ENCODE measurements at regions not wholly inside any gene's neighbourhood (a gene's known extent, or its start where the extent isn't known, plus 50 kb on each side); places are given as distances from the start of the nearest gene placed in this dataset.
A peak's percentile ranks its signal among the peaks of the same experiment; 100 is the strongest.
"Not testable (repeated sequence)": the region's sequence is repeated elsewhere in the genome, so short reads cannot be mapped to it uniquely, and the experiment has no call there.

DNA sequence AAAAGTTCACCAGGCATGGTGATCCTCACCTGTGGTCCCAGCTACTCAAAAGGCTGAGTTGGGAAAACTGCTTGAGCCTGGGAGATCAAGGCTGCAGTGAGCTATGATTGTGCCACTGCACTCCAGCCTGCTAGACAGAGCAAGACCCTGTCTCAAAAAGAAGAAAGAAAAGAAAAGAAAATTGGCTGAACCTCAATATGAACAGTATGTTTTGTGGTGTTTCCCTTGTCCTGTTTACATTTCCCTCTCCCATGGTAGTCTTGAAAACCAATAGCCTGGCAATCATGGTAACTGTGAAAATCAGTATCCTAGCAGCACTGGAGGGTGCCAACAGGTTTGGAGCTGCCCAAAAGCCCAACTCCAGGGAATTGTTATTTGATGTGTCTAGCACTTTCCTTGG lies 174.1 kb upstream of the NR4A3 start:
- no peak for DNase-seq (ENCODE audit: low read depth)
- Histone ChIP-seq H3K4me3 (ENCODE audit: low read depth, low read length) (no peak overlapping the region), H3K36me3 (ENCODE audit: control insufficient read depth, insufficient read depth, low read length) (no peaks in the 10 kb centered on the region), H3K27me3 (ENCODE audit: control insufficient read depth, insufficient read depth, low read length) (no peaks in the 10 kb centered on the region)
- peak; percentile 32 for FAIRE-seq
- TF ChIP-seq, protein P1, sequence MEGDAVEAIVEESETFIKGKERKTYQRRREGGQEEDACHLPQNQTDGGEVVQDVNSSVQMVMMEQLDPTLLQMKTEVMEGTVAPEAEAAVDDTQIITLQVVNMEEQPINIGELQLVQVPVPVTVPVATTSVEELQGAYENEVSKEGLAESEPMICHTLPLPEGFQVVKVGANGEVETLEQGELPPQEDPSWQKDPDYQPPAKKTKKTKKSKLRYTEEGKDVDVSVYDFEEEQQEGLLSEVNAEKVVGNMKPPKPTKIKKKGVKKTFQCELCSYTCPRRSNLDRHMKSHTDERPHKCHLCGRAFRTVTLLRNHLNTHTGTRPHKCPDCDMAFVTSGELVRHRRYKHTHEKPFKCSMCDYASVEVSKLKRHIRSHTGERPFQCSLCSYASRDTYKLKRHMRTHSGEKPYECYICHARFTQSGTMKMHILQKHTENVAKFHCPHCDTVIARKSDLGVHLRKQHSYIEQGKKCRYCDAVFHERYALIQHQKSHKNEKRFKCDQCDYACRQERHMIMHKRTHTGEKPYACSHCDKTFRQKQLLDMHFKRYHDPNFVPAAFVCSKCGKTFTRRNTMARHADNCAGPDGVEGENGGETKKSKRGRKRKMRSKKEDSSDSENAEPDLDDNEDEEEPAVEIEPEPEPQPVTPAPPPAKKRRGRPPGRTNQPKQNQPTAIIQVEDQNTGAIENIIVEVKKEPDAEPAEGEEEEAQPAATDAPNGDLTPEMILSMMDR (IDR thresholded peaks at IDR 0.05; ENCODE audit: insufficient read depth, low read length, severe bottlenecking): no peak

DNA sequence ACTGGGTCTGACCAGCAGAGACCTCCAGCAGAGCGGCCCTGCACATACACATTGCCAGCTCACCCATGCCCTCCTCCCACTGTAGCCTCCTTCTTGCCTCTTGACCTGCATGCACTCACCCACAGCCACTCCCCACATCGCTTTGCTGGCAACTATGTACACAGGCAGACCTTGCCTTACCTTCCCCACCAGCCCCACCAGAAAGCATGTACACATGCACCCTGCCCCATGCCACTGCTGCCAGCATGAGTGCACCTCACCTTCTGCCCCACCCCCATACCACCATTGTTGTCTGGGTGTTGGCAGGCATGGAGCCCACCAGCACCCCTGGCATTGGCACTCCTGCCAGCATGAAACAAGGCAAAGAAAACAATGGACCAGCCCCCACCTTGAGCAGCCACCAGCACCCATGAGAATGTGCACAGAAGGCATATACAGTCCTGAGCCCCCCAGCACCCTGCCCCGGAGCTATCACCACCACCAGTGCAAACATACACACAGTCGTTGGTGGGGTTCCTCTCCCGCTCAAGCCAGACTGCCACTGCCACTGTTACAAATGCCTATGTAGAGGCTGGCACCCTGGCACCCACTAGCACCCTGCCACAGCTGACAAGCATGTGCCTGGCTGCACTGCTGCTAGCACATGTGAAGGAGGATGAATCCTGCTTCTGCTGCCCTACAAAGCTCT lies 171.4 kb upstream of the NR4A3 start:
- FAIRE-seq (no peak), DNase-seq (ENCODE audit: low read depth) (no peak)
- Histone ChIP-seq H3K27me3 (ENCODE audit: control insufficient read depth, insufficient read depth, low read length) (no peaks in the 10 kb centered on the region), H3K4me3 (ENCODE audit: low read depth, low read length) (no peak overlapping the region), H3K36me3 (ENCODE audit: control insufficient read depth, insufficient read depth, low read length) (no peaks in the 10 kb centered on the region)
- TF ChIP-seq, protein P1 (IDR thresholded peaks at IDR 0.05; ENCODE audit: insufficient read depth, low read length, severe bottlenecking): no peak

DNA sequence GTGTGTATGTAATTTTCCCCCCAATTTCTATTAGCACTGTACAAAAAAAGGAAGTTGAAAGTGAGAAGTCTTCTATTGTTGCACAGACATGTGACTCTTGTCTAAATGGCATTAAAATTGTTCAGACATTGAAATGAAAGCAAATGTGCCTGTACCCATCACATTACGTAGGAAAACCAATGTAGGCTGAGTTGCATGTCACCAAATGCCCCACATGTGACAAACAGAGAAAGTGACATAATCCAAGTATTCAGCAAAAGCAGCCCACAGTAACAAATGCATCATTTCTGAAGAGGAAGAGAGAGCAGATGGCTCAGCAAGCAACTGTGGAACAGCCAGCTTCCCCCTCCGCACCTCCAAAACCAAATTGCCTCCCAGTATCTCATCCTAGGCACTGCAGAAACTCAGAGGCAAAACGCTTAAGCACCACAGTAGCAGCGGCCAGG lies 161.5 kb upstream of the NR4A3 start:
- DNase-seq (ENCODE audit: low read depth): no peak
- FAIRE-seq: no peak
- TF ChIP-seq, protein P1 (IDR thresholded peaks at IDR 0.05; ENCODE audit: insufficient read depth, low read length, severe bottlenecking): no peak
- H3K36me3 ChIP-seq (ENCODE audit: control insufficient read depth, insufficient read depth, low read length): no peaks in the 10 kb centered on the region
- H3K27me3 ChIP-seq (ENCODE audit: control insufficient read depth, insufficient read depth, low read length): no peaks in the 10 kb centered on the region
- H3K4me3 ChIP-seq (ENCODE audit: low read depth, low read length): no peak overlapping the region

DNA sequence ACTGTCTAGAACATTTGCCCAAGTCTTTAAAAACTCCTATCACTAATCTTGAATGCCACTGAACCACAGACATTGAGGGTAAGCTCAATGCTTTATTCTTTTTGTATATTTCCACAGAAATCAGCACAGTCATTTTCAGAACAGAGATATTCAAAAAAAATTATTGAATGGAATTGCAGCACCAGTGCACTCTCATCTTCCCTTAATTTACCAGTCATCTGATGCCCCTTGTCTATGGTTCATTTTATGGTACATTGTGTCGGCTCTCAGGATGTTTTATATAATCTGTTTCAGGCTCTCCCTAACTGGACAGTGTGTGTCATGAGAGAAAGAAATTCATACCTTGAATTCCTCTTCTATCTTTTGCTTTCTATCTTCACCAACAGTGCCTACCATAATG lies 158.4 kb upstream of the NR4A3 start:
- TF ChIP-seq, protein P1 (IDR thresholded peaks at IDR 0.05; ENCODE audit: insufficient read depth, low read length, severe bottlenecking): no peak
- Histone ChIP-seq H3K36me3 (ENCODE audit: control insufficient read depth, insufficient read depth, low read length) (no peaks in the 10 kb centered on the region), H3K27me3 (ENCODE audit: control insufficient read depth, insufficient read depth, low read length) (no peaks in the 10 kb centered on the region), H3K4me3 (ENCODE audit: low read depth, low read length) (no peak overlapping the region)
- FAIRE-seq (no peak), DNase-seq (ENCODE audit: low read depth) (no peak)

DNA sequence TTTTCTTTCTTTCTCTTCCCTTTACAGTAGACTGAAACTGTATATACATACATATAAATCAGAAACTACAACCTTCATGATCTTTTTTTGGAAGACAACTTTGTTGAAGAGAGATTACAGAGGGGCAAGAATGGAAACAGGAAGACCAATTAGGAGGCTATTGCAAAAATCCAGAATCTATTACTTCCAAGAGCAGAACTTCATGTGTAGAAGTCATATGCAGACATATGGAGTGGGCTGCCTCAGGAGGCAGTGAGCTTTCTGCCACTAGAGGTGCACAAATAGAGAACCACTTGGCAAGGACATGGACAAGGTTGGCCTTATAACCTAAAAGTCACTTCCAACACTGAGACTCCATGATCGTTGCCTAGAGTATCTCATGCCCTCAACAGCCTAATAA lies 157.8 kb upstream of the NR4A3 start:
- H3K27me3 ChIP-seq (ENCODE audit: control insufficient read depth, insufficient read depth, low read length): no peaks in the 10 kb centered on the region
- DNase-seq (ENCODE audit: low read depth) (no peak), FAIRE-seq (no peak)
- H3K4me3 ChIP-seq (ENCODE audit: low read depth, low read length): no peak overlapping the region
- H3K36me3 ChIP-seq (ENCODE audit: control insufficient read depth, insufficient read depth, low read length): no peaks in the 10 kb centered on the region
- TF ChIP-seq, protein P1 (IDR thresholded peaks at IDR 0.05; ENCODE audit: insufficient read depth, low read length, severe bottlenecking): no peak

DNA sequence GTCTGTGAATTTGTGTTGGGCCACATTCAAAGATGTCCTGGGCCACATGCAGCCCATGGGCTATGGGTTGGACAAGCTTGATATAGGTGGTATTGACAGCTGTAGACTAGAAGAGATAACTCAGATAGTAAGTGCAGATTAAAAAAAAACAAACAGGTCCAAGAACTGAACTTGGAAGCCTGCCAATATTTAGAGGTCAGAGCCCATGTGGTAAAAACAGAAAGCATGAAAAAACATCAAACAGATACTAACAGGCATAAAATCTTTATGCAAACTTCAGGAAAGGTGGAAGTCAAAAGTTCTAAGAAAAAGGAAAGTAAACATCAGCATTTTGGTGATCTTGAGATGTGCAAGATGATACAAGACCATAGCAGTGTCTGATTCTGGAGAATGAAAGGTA lies 155.1 kb upstream of the NR4A3 start:
- FAIRE-seq: no peak
- Histone ChIP-seq H3K27me3 (ENCODE audit: control insufficient read depth, insufficient read depth, low read length) (no peaks in the 10 kb centered on the region), H3K4me3 (ENCODE audit: low read depth, low read length) (no peak overlapping the region), H3K36me3 (ENCODE audit: control insufficient read depth, insufficient read depth, low read length) (no peaks in the 10 kb centered on the region)
- TF ChIP-seq, protein P1 (IDR thresholded peaks at IDR 0.05; ENCODE audit: insufficient read depth, low read length, severe bottlenecking): no peak
- DNase-seq (ENCODE audit: low read depth): no peak

DNA sequence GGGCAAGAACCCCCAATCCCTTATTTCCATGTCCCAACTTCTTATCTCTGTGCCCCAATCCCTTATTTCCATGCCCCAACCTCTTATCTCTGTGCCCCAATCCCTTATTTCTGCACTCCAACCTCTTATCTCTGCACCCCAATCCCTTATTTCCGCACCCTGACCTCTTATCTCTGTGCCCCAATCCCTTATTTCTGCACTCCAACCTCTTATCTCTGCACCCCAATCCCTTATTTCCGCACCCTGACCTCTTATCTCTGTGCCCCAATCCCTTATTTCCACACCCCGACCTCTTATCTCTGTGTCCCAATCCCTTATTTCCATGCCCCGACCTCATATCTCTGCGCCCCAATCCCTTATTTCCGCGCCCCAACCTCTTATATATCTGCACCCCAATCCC lies 150.8 kb upstream of the NR4A3 start:
- not testable (repeated sequence) for DNase-seq (ENCODE audit: low read depth); H3K27me3 ChIP-seq (ENCODE audit: control insufficient read depth, insufficient read depth, low read length); H3K4me3 ChIP-seq (ENCODE audit: low read depth, low read length); H3K36me3 ChIP-seq (ENCODE audit: control insufficient read depth, insufficient read depth, low read length); FAIRE-seq

All from bronchial epithelial cell (primary cell).